ENCODE measurements at regions not wholly inside any gene's neighbourhood (a gene's known extent, or its start where the extent isn't known, plus 50 kb on each side); places are given as distances from the start of the nearest gene placed in this dataset.
A peak's percentile ranks its signal among the peaks of the same experiment; 100 is the strongest.

GRCh38 chr4:134024251-134024650 is 177.3 kb downstream of the PABPC4L start:
- POLR2A ChIA-PET: no interaction called here

DNA sequence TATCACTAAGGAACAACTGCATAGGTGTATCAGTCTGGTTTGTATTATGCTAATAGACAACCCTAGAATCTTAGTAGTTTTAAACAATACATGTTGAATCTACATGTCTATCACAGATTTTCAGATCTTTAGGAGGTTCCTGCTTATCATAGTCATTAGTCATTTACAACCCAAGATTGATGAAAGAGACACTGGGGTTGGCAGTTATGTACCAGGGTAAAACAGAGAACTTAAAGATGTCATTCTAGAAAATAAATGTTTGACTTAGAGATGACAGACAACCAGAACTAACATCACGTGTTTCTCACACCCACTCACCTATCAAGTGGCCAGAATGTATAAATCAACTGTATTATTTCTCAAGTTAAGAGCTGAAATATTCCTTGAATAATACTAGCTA is 181.9 kb downstream of the PABPC4L start:
- no peaks in the 10 kb centered on the region for H3K36me3 ChIP-seq (replicated peaks in 1 of 2; ENCODE audit: control insufficient read depth in 1 of 2, insufficient read depth in 2 of 2, low read length in 1 of 2)
- DNase-seq: no peak
- no peaks in the 10 kb centered on the region for H3K4me1 ChIP-seq (ENCODE audit: control insufficient read depth in 1 of 2, insufficient read depth in 2 of 2, low read depth in 1 of 2, low read length in 1 of 2)
- H3K4me3 ChIP-seq (ENCODE audit: low read depth in 2 of 2, low read length in 1 of 2): no peak overlapping the region
- H3K27me3 ChIP-seq (ENCODE audit: insufficient read depth): no peaks in the 10 kb centered on the region
- H3F3A ChIP-seq (replicated peaks; ENCODE audit: insufficient read depth): no peaks in the 10 kb centered on the region
- no peaks in the 10 kb centered on the region for H3K9me2 ChIP-seq
- H4K20me1 ChIP-seq (ENCODE audit: insufficient read depth): no peaks in the 10 kb centered on the region
- H3K9ac ChIP-seq: no peak overlapping the region
- TF ChIP-seq ZBTB33 (IDR thresholded peaks at IDR 0.05; ENCODE audit: borderline replicate concordance, low read depth): no peak
- TF ChIP-seq, protein P1, sequence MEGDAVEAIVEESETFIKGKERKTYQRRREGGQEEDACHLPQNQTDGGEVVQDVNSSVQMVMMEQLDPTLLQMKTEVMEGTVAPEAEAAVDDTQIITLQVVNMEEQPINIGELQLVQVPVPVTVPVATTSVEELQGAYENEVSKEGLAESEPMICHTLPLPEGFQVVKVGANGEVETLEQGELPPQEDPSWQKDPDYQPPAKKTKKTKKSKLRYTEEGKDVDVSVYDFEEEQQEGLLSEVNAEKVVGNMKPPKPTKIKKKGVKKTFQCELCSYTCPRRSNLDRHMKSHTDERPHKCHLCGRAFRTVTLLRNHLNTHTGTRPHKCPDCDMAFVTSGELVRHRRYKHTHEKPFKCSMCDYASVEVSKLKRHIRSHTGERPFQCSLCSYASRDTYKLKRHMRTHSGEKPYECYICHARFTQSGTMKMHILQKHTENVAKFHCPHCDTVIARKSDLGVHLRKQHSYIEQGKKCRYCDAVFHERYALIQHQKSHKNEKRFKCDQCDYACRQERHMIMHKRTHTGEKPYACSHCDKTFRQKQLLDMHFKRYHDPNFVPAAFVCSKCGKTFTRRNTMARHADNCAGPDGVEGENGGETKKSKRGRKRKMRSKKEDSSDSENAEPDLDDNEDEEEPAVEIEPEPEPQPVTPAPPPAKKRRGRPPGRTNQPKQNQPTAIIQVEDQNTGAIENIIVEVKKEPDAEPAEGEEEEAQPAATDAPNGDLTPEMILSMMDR (IDR thresholded peaks at IDR 0.05): no peak
- TF ChIP-seq ELF1 (IDR thresholded peaks at IDR 0.05): no peak
- no peak for TF ChIP-seq SIN3A (IDR thresholded peaks at IDR 0.05; ENCODE audit: borderline replicate concordance, low read depth, low read length)
- no peak for TF ChIP-seq POLR2AphosphoS5 (IDR thresholded peaks at IDR 0.05; ENCODE audit: low read depth, low read length)
- no peak for TF ChIP-seq GABPA (IDR thresholded peaks at IDR 0.05; ENCODE audit: low read depth)
- TF ChIP-seq EP300 (IDR thresholded peaks at IDR 0.05; ENCODE audit: borderline replicate concordance in 1 of 2, low read depth in 1 of 2, low read length in 1 of 2): no peak
- no peak for TF ChIP-seq NFIC (IDR thresholded peaks at IDR 0.05; ENCODE audit: borderline replicate concordance)
- TF ChIP-seq YY1 (IDR thresholded peaks at IDR 0.05; ENCODE audit: low read depth): no peak
- no peak for TF ChIP-seq GATA2 (CRISPR knock-in tag; IDR thresholded peaks at IDR 0.05)
- no peak for TF ChIP-seq RXRA (IDR thresholded peaks at IDR 0.05; ENCODE audit: borderline replicate concordance, low read depth)
- no peak for TF ChIP-seq EZH2phosphoT487 (IDR thresholded peaks at IDR 0.05; ENCODE audit: borderline replicate concordance, low read depth)
- no peak for TF ChIP-seq TCF12 (IDR thresholded peaks at IDR 0.05)
- H3K4me2 ChIP-seq: no peak overlapping the region
- ChIA-PET CTCF (no interaction called here), POLR2A (no interaction called here)
- no peaks in the 10 kb centered on the region for H3K79me2 ChIP-seq (ENCODE audit: insufficient read depth)
- H3K9me3 ChIP-seq: no peaks in the 10 kb centered on the region
- H3K27ac ChIP-seq (ENCODE audit: low read depth in 2 of 2, low read length in 1 of 2): no peak overlapping the region
- H2AFZ ChIP-seq (ENCODE audit: low read depth): no peak overlapping the region
- WGBS (ENCODE audit: low lambda C conversion rate): 12% methylated on average over 1 of the region's 1 CpG

More at GRCh38 chr4:134024251-134024650, 177.3 kb downstream of the PABPC4L start:
- no peak overlapping the region for H3K4me3 ChIP-seq (ENCODE audit: low read depth in 2 of 2, low read length in 1 of 2)
- H3K9ac ChIP-seq: no peak overlapping the region
- no peaks in the 10 kb centered on the region for H3F3A ChIP-seq (replicated peaks; ENCODE audit: insufficient read depth)
- CTCF ChIA-PET: no interaction called here
- WGBS (ENCODE audit: low lambda C conversion rate): 3% methylated on average over 2 of the region's 2 CpGs
- H3K27me3 ChIP-seq (ENCODE audit: insufficient read depth): no peaks in the 10 kb centered on the region
- H3K4me2 ChIP-seq: no peak overlapping the region
- H3K27ac ChIP-seq (ENCODE audit: low read depth in 2 of 2, low read length in 1 of 2): no peak overlapping the region
- no peaks in the 10 kb centered on the region for H4K20me1 ChIP-seq (ENCODE audit: insufficient read depth)
- H3K79me2 ChIP-seq (ENCODE audit: insufficient read depth): no peaks in the 10 kb centered on the region
- no peaks in the 10 kb centered on the region for H3K9me2 ChIP-seq
- no peak overlapping the region for H2AFZ ChIP-seq (ENCODE audit: low read depth)
- H3K9me3 ChIP-seq: no peaks in the 10 kb centered on the region
- H3K36me3 ChIP-seq (replicated peaks in 1 of 2; ENCODE audit: control insufficient read depth in 1 of 2, insufficient read depth in 2 of 2, low read length in 1 of 2): no peaks in the 10 kb centered on the region
- TF ChIP-seq CHD2 (IDR thresholded peaks at IDR 0.05; ENCODE audit: low read length, partially characterized antibody) (no peak), RAD21 (IDR thresholded peaks at IDR 0.05; ENCODE audit: low read length) (peak; percentile 19; the same call in 1 of the 2 replicates), SMC3 (IDR thresholded peaks at IDR 0.05; ENCODE audit: low read depth, low read length) (0 out of 2 replicates have a peak, but pooled peaks have one; percentile 7)
- TF ChIP-seq, protein P1 (IDR thresholded peaks at IDR 0.05): peak; percentile 28; the same call in 1 of the 2 replicates
- DNase-seq: no peak
- no peaks in the 10 kb centered on the region for H3K4me1 ChIP-seq (ENCODE audit: control insufficient read depth in 1 of 2, insufficient read depth in 2 of 2, low read depth in 1 of 2, low read length in 1 of 2)
